GM13976 (cell line): ENCODE measurements at regions not wholly inside any gene's neighbourhood (a gene's known extent, or its start where the extent isn't known, plus 50 kb on each side); places are given as distances from the start of the nearest gene placed in this dataset.
A peak's percentile ranks its signal among the peaks of the same experiment; 100 is the strongest.

Source experiments
- DNase-seq: peaks from one replicate; pipeline ENCODE4 v3.0.0; 2012; ENCODE audit warnings: low spot score
- CTCF ChIP-seq: IDR thresholded peaks from 2 replicates; pipeline ENCODE4 v1.5.1; 2012; ENCODE audit warnings: borderline replicate concordance, mild to moderate bottlenecking; ENCODE audit not compliant: insufficient read depth; ENCODE audit errors: extremely low read depth, missing control alignments, control extremely low read depth
- in situ Hi-C: fragments of 300-500 bp; cut with MboI; formaldehyde crosslinking; loops from one replicate; pipeline ENCODE4 v1.12.0; 2022; ENCODE audit warnings: low sequenced_read_pairs, mixed read lengths, inconsistent platforms; ENCODE audit not compliant: unreplicated experiment

GRCh38 chr2:35417293-35417692 lies 938.3 kb upstream of the CRIM1 start:
- DNase-seq, result no peak
- in situ Hi-C loops, result loop anchor here (25.0 kb wide), 1 partner anchor 1330 kb away; no protein-coding TSS in a partner anchor
- no peak for TF ChIP-seq CTCF

- no peak for TF ChIP-seq CTCF
- DNase-seq, result no peak
- in situ Hi-C loops, result loop anchor here (25.0 kb wide), 1 partner anchor 1329 kb away; no protein-coding TSS in a partner anchor
These were observed 939.0 kb upstream of the CRIM1 start for GRCh38 chr2:35416391-35417140.

GRCh38 chr2:35415942-35416341 lies 939.6 kb upstream of the CRIM1 start:
- in situ Hi-C loops, result loop anchor here (25.0 kb wide), 1 partner anchor 1329 kb away; no protein-coding TSS in a partner anchor
- no peak for TF ChIP-seq CTCF
- no peak for DNase-seq

- no peak for DNase-seq
- in situ Hi-C loops, result loop anchor here (25.0 kb wide), 1 partner anchor 1328 kb away; no protein-coding TSS in a partner anchor
- TF ChIP-seq CTCF, result no peak
These were observed 940.3 kb upstream of the CRIM1 start for GRCh38 chr2:35415282-35415681.

GRCh38 chr2:35410431-35411061 lies 945.0 kb upstream of the CRIM1 start:
- DNase-seq, result peak; percentile 29
- peak; percentile 74 for TF ChIP-seq CTCF
- in situ Hi-C loops, result loop anchor here (25.0 kb wide), 1 partner anchor 1323 kb away; no protein-coding TSS in a partner anchor

GRCh38 chr2:35409762-35410161 lies 945.8 kb upstream of the CRIM1 start:
- no peak for TF ChIP-seq CTCF
- DNase-seq, result no peak
- in situ Hi-C loops, result loop anchor here (25.0 kb wide), 1 partner anchor 1322 kb away; no protein-coding TSS in a partner anchor
